Colonic mucosa (tissue), 4 donors: ENCODE measurements at regions not wholly inside any gene's neighbourhood (a gene's known extent, or its start where the extent isn't known, plus 50 kb on each side); places are given as distances from the start of the nearest gene placed in this dataset.

ENCODE experiments used
- DNase-seq: peaks from one replicate; pipeline ENCODE4 v3.0.0-alpha.2; 2020
- H3K27ac ChIP-seq: fragments of 200-600 bp; one replicate; pipeline ENCODE4 v1.8.0; 2021
- H3K27me3 ChIP-seq: fragments of 200-600 bp; one replicate; pipeline ENCODE4 v1.8.0; 2021
- H3K36me3 ChIP-seq: fragments of 200-600 bp; one replicate; pipeline ENCODE4 v1.8.0; 2021
- H3K4me1 ChIP-seq: fragments of 200-600 bp; one replicate; pipeline ENCODE4 v1.8.0; 2021; ENCODE audit warnings: mild to moderate bottlenecking
- H3K4me3 ChIP-seq: fragments of 200-600 bp; one replicate; pipeline ENCODE4 v1.8.0; 2021
- H3K9ac ChIP-seq, 2 donors: one replicate each; pipeline ENCODE4 v1.7.0; 2013; ENCODE audit warnings: control low read depth in 2 of 2, low read depth in 2 of 2, low read length in 2 of 2
- H3K9me3 ChIP-seq: fragments of 200-600 bp; one replicate; pipeline ENCODE4 v1.8.0; 2021
- intact Hi-C: fragments of 100-400 bp; cut with DNase I; formaldehyde crosslinking; loops from one replicate; pipeline ENCODE4 v1.14.1; 2022
- TF ChIP-seq, protein P1 (sequence below): fragments of 200-600 bp; IDR thresholded peaks from one replicate; pipeline ENCODE4 v1.8.0; 2022; ENCODE audit warnings: antibody characterized with exemption, mild to moderate bottlenecking
- donor health status: healthy.
- donor health status: DM: no; HTN: no; CAD: no.
- donor health status: DM: no; HTN: no; CAD: no.

- H3K27me3 ChIP-seq = no peaks in the 10 kb centered on the region
- no peak for DNase-seq
- no peaks in the 10 kb centered on the region for H3K9me3 ChIP-seq
- no peaks in the 10 kb centered on the region for H3K4me1 ChIP-seq
- TF ChIP-seq, protein P1, sequence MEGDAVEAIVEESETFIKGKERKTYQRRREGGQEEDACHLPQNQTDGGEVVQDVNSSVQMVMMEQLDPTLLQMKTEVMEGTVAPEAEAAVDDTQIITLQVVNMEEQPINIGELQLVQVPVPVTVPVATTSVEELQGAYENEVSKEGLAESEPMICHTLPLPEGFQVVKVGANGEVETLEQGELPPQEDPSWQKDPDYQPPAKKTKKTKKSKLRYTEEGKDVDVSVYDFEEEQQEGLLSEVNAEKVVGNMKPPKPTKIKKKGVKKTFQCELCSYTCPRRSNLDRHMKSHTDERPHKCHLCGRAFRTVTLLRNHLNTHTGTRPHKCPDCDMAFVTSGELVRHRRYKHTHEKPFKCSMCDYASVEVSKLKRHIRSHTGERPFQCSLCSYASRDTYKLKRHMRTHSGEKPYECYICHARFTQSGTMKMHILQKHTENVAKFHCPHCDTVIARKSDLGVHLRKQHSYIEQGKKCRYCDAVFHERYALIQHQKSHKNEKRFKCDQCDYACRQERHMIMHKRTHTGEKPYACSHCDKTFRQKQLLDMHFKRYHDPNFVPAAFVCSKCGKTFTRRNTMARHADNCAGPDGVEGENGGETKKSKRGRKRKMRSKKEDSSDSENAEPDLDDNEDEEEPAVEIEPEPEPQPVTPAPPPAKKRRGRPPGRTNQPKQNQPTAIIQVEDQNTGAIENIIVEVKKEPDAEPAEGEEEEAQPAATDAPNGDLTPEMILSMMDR = no peak
- intact Hi-C loops = no loop called here
- H3K27ac ChIP-seq = no peak overlapping the region
- H3K36me3 ChIP-seq = no peaks in the 10 kb centered on the region
- H3K9ac ChIP-seq = no peak overlapping the region
- H3K4me3 ChIP-seq = no peak overlapping the region
Observed at GRCh38 chr7:98795741-98796493, 73.9 kb downstream of the TMEM130 start.
